ENCODE measurements at regions not wholly inside any gene's neighbourhood (a gene's known extent, or its start where the extent isn't known, plus 50 kb on each side); places are given as distances from the start of the nearest gene placed in this dataset.

GRCh38 chr1:60589046-60589748, 493.2 kb upstream of the NFIA start:
- TF ChIP-seq EZH2 (IDR thresholded peaks at IDR 0.05; ENCODE audit: low read length) (no peak), CTCF (optimal IDR thresholded peaks at IDR 0.05 in 1 of 3, IDR thresholded peaks at IDR 0.05 in 1 of 3, conservative IDR thresholded peaks at IDR 0.05 in 1 of 3; ENCODE audit: extremely low read depth in 1 of 3, insufficient read depth in 2 of 3, low read length in 3 of 3) (no peak)

Data from keratinocyte (primary cell).